Testis (tissue), 2 donors: ENCODE measurements at regions not wholly inside any gene's neighbourhood (a gene's known extent, or its start where the extent isn't known, plus 50 kb on each side); places are given as distances from the start of the nearest gene placed in this dataset.

Source experiments
- DNase-seq: peaks from one replicate; pipeline ENCODE4 v3.0.0-alpha.2; 2019
- H3K27ac ChIP-seq, 2 donors: fragments of 200-600 bp; sonication (generic); one replicate each; pipeline ENCODE4 v1.5.1; 2019
- H3K27me3 ChIP-seq: fragments of 200-600 bp; sonication (generic); one replicate; pipeline ENCODE4 v1.5.1; 2019
- H3K36me3 ChIP-seq: fragments of 200-600 bp; sonication (generic); one replicate; pipeline ENCODE4 v1.5.1; 2017; ENCODE audit warnings: low read depth; ENCODE audit errors: missing control alignments
- H3K4me1 ChIP-seq: fragments of 200-600 bp; sonication (generic); one replicate; pipeline ENCODE4 v1.5.1; 2019
- H3K4me3 ChIP-seq, 2 donors: fragments of 200-600 bp; sonication (generic); one replicate each; pipeline ENCODE4 v1.5.1; 2017 to 2019
- H3K9me3 ChIP-seq: fragments of 200-600 bp; sonication (generic); one replicate; pipeline ENCODE4 v1.5.1; 2017
- POLR2A ChIP-seq: fragments of 450-650 bp; IDR thresholded peaks from one replicate; pipeline ENCODE4 v1.6.1; 2017; ENCODE audit warnings: antibody characterized with exemption, mild to moderate bottlenecking, moderate library complexity
- WGBS, 2 donors: methylation state at CpG; one replicate each; pipeline ENCODE4 v1.1.5; 2018; 5-methylcytosine and 5-hydroxymethylcytosine counted together
- intact Hi-C: fragments of 100-400 bp; cut with DNase I; formaldehyde crosslinking; loops from one replicate; pipeline ENCODE4 v1.15.1; 2023; ENCODE audit warnings: low total_unique reads
- TF ChIP-seq, protein P1 (sequence below), 3 experiments: fragments of 450-650 bp in 2 of 3; fragments of 200-600 bp in 1 of 3; sonication (generic) in 1 of 3; IDR thresholded peaks; one replicate each; pipeline ENCODE4 v1.5.1; 2016 to 2019; ENCODE audit warnings: antibody characterized with exemption in 3 of 3, mild to moderate bottlenecking in 2 of 3, moderate library complexity in 1 of 3

DNA sequence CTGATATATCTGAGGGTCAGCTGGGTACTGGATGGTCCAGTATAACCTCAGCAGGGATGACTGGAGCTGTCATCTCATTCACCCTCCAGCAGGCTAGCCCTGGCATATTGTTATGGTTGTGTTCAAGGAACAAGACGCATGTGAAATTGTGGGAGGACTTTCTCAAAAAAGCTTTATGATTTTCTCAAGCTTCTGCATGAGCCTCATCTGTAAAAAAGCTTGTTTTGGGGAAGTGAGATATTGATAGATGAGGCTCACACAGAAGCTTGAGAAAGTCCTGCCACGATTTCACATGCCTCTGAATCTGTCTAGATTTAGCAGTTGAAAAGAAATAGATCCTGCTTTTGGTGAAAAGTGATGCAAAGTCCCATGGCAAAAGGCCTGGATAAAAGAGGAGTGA is 93.4 kb downstream of the SPCS3 start:
- H3K9me3 ChIP-seq, result no peaks in the 10 kb centered on the region
- TF ChIP-seq, protein P1, sequence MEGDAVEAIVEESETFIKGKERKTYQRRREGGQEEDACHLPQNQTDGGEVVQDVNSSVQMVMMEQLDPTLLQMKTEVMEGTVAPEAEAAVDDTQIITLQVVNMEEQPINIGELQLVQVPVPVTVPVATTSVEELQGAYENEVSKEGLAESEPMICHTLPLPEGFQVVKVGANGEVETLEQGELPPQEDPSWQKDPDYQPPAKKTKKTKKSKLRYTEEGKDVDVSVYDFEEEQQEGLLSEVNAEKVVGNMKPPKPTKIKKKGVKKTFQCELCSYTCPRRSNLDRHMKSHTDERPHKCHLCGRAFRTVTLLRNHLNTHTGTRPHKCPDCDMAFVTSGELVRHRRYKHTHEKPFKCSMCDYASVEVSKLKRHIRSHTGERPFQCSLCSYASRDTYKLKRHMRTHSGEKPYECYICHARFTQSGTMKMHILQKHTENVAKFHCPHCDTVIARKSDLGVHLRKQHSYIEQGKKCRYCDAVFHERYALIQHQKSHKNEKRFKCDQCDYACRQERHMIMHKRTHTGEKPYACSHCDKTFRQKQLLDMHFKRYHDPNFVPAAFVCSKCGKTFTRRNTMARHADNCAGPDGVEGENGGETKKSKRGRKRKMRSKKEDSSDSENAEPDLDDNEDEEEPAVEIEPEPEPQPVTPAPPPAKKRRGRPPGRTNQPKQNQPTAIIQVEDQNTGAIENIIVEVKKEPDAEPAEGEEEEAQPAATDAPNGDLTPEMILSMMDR (IDR thresholded peaks at IDR 0.05), result no peak
- TF ChIP-seq POLR2A, result no peak
- no peaks in the 10 kb centered on the region for H3K27me3 ChIP-seq
- WGBS, 2 donors, result 86 to 90% methylated on average over 2 of the region's 2 CpGs
- H3K36me3 ChIP-seq, result no peaks in the 10 kb centered on the region
- intact Hi-C loops, result no loop called here
- no peak for DNase-seq
- no peak overlapping the region for H3K4me3 ChIP-seq
- H3K4me1 ChIP-seq, result no peaks in the 10 kb centered on the region
- H3K27ac ChIP-seq, result no peak overlapping the region

DNA sequence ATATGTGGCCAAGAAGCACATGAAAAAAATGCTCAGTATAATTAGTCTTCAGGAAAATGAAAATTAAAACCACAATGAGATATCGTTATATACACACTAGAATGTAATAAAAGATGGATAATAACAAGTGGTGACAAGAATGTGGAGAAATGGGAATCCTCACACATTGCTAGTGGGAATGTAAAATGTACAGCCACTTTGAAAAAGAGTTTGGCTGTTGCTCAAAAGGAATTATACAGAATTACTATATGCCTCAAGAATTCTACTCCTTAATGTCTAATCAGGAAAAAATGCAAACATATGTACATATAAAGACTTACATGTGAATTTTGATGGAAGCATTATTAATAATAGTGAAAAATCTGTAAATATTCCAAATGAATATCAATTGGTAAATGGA is 102.2 kb downstream of the SPCS3 start:
- no peaks in the 10 kb centered on the region for H3K9me3 ChIP-seq
- no peaks in the 10 kb centered on the region for H3K36me3 ChIP-seq
- 88 to 96% methylated on average over 1 of the region's 1 CpG for WGBS, 2 donors
- no peaks in the 10 kb centered on the region for H3K4me1 ChIP-seq
- TF ChIP-seq, protein P1 (IDR thresholded peaks at IDR 0.05), result no peak
- TF ChIP-seq POLR2A, result no peak
- no peak for DNase-seq
- no peak overlapping the region for H3K4me3 ChIP-seq
- H3K27me3 ChIP-seq, result no peaks in the 10 kb centered on the region
- intact Hi-C loops, result no loop called here
- H3K27ac ChIP-seq, result no peak overlapping the region

DNA sequence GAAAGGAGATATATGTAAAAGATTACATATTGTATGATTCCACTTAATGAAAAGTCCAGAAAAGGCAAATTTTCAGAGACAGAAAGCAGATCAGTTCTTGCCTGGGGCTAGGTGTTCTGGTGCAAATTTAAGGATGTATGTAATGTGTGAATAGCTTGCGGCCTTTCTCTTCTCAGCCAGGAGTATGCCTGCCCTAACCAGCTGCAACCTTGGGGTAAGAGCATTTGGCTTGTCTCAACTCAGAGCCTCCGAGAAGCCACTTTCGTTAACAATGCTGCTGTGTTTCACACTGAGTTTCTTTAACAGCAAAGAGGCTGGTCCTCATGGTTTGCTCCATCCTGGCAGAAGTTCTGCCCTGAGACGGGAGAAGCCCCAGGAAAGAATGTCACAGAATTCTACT is 102.7 kb downstream of the SPCS3 start:
- Histone ChIP-seq H3K27me3 (no peaks in the 10 kb centered on the region), H3K36me3 (no peaks in the 10 kb centered on the region), H3K27ac (no peak overlapping the region), H3K9me3 (no peaks in the 10 kb centered on the region), H3K4me1 (no peaks in the 10 kb centered on the region), H3K4me3 (no peak overlapping the region)
- DNase-seq, result no peak
- 80 to 84% methylated on average over 4 of the region's 4 CpGs for WGBS, 2 donors
- TF ChIP-seq, protein P1 (IDR thresholded peaks at IDR 0.05), result no peak
- no peak for TF ChIP-seq POLR2A
- intact Hi-C loops, result no loop called here

DNA sequence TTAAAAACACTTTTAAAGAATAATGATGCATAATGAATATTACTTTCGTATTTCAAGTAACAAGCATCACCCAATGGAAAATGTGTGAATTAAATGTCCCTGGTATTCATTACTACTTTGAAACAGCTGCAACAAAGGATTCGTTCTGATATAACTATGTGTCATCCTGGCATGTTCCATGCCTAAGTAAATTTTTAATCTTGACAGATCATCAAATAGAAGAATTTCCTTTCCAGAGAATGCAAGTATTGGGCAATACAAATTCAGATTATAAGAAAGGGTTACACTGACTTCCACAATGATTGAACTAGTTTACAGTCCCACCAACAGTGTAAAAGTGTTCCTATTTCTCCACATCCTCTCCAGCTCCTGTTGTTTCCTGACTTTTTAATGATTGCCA is 105.3 kb downstream of the SPCS3 start:
- intact Hi-C loops, result no loop called here
- H3K27ac ChIP-seq, result no peak overlapping the region
- no peaks in the 10 kb centered on the region for H3K36me3 ChIP-seq
- no peaks in the 10 kb centered on the region for H3K9me3 ChIP-seq
- DNase-seq, result no peak
- WGBS, 2 donors, result 91 to 93% methylated on average over 2 of the region's 2 CpGs
- H3K4me3 ChIP-seq, result no peak overlapping the region
- H3K27me3 ChIP-seq, result no peaks in the 10 kb centered on the region
- TF ChIP-seq, protein P1 (IDR thresholded peaks at IDR 0.05), result no peak
- no peak for TF ChIP-seq POLR2A
- no peaks in the 10 kb centered on the region for H3K4me1 ChIP-seq

DNA sequence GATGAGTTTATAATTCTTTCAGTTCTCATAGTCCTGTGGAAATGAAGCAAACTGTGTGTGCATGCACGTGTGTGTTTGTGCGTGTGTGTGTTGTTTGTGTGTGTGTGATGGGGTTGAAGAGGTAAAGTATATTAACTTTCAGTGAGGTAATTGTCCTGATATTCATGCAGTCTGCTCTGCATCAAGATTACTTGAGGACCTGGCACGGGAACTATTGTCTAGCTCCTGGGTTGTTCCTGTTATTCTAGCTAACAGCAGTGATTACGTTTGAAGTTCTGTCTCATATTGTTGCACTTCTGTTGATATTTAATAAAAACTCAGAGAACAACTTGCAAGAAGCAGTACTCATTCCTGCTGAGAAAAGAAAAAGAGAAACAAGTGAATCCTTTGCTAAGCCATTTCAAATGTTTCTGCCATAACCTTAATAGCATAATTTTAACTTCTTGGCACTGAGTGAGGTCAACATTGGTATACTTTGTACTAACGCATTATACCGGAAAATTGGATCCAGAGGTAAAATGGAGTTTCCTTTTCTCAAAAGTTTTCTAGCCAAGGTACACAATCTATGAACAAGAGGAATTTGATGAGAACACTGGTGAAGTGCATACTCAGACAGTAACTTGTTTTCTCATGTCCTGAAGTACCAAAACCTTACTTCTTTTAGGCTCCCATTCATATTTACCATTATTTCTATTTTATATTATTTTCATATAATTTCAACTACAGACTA is 113.2 kb downstream of the SPCS3 start:
- Histone ChIP-seq H3K4me1 (no peaks in the 10 kb centered on the region), H3K27ac (no peak overlapping the region), H3K27me3 (no peaks in the 10 kb centered on the region), H3K36me3 (no peaks in the 10 kb centered on the region), H3K4me3 (no peak overlapping the region), H3K9me3 (no peaks in the 10 kb centered on the region)
- intact Hi-C loops, result no loop called here
- WGBS, 2 donors, result 46 to 53% methylated on average over 6 of the region's 6 CpGs
- no peak for DNase-seq
- TF ChIP-seq POLR2A, result no peak
- TF ChIP-seq, protein P1 (IDR thresholded peaks at IDR 0.05), result no peak
